HCT116 (cell line): ENCODE measurements at regions not wholly inside any gene's neighbourhood (a gene's known extent, or its start where the extent isn't known, plus 50 kb on each side); places are given as distances from the start of the nearest gene placed in this dataset.

Experiments
- ATAC-seq: fragments of 200-7000 bp; cut with Tn5 transposase; 2 replicates; pipeline ENCODE4 v1.9.1; 2020; ENCODE audit warnings: mild to moderate bottlenecking, moderate library complexity
- BruUV-seq: library from RNA; stranded (reverse); fragments of 400-500 nt; replicated peaks from 2 replicates; lab custom pipeline; 2021; lab: Mats Ljungman, UMichigan
- CTCF ChIA-PET: fragments of 300-600 bp; sonication (Branson Sonifier 250); formaldehyde crosslinking; loops from one replicate; lab custom pipeline; 2021; ENCODE audit warnings: antibody characterized with exemption; lab: Charles Lee
- POLR2A ChIA-PET: fragments of 300-600, 350-600 bp; sonication (Branson Sonifier 250); formaldehyde crosslinking; loops from one replicate; lab custom pipeline; 2021; ENCODE audit warnings: antibody characterized with exemption; lab: Charles Lee
- RAD21 ChIA-PET, 2 experiments: fragments of 300-600 bp; sonication (Branson Sonifier 250); formaldehyde crosslinking; loops; one replicate each; lab custom pipeline; 2023; ENCODE audit warnings: low total read pairs in 2 of 2; ENCODE audit not compliant: uncharacterized antibody in 2 of 2, unreplicated experiment in 2 of 2, low non-redundant PET in 1 of 2; lab: Charles Lee
- DNase-seq: peaks from one replicate; pipeline ENCODE4 v3.0.0-alpha.2; 2010; ENCODE audit warnings: low read depth, low spot score
- H2AFZ ChIP-seq: fragments of 200-600 bp; shearing (Covaris generic), sonication (generic); 2 replicates; pipeline ENCODE4 v1.6.1; 2017; ENCODE audit warnings: low read depth, mixed run types, mixed read lengths, antibody characterized with exemption, low read length; ENCODE audit not compliant: poor library complexity, severe bottlenecking
- H3K27ac ChIP-seq: 2 replicates; pipeline ENCODE4 v1.5.1; 2012; ENCODE audit warnings: low read depth, low read length
- H3K27me3 ChIP-seq: fragments of 200-600 bp; sonication (generic); 2 replicates; pipeline ENCODE4 v1.6.1; 2016; ENCODE audit warnings: mixed run types, low read length, mixed read lengths; ENCODE audit not compliant: insufficient read depth
- H3K36me3 ChIP-seq, 2 experiments: fragments of 200-500 bp in 1 of 2; fragments of 200-600 bp in 1 of 2; sonication (Bioruptor generic) in 1 of 2; sonication (generic) in 1 of 2; 2 replicates each; pipeline versions ENCODE4 v1.5.1 to v1.6.1; 2014 to 2016; ENCODE audit warnings: low read length in 2 of 2, inconsistent platforms in 1 of 2, mixed read lengths in 1 of 2, mixed run types in 1 of 2; ENCODE audit not compliant: insufficient read depth in 2 of 2, control insufficient read depth in 1 of 2
- H3K4me1 ChIP-seq, 2 experiments: fragments of 200-600 bp in 1 of 2; sonication (generic) in 1 of 2; 2 replicates each; pipeline versions ENCODE4 v1.5.1 to v1.6.1; 2012 to 2017; ENCODE audit warnings: low read length in 2 of 2, inconsistent platforms in 1 of 2, mild to moderate bottlenecking in 1 of 2, mixed read lengths in 1 of 2, mixed run types in 1 of 2, moderate library complexity in 1 of 2; ENCODE audit not compliant: insufficient read depth in 2 of 2, control insufficient read depth in 1 of 2
- H3K4me2 ChIP-seq: fragments of 200-600 bp; sonication (generic); 2 replicates; pipeline ENCODE4 v1.6.1; 2017; ENCODE audit warnings: mixed run types, low read length, mixed read lengths
- H3K4me3 ChIP-seq, 2 experiments: fragments of 200-600 bp in 1 of 2; sonication (generic) in 1 of 2; replicated peaks in 1 of 2; 2 replicates each; pipeline ENCODE4 v1.5.1; 2011 to 2016; ENCODE audit warnings: low read length in 2 of 2, control low read depth in 1 of 2, low read depth in 1 of 2, mild to moderate bottlenecking in 1 of 2, mixed read lengths in 1 of 2, mixed run types in 1 of 2
- H3K79me2 ChIP-seq: fragments of 200-600 bp; sonication (generic); 2 replicates; pipeline ENCODE4 v1.6.1; 2017; ENCODE audit warnings: mild to moderate bottlenecking, mixed run types, low read length, moderate library complexity, mixed read lengths; ENCODE audit not compliant: insufficient read depth
- H3K9ac ChIP-seq: fragments of 200-600 bp; sonication (generic); 2 replicates; pipeline ENCODE4 v1.6.1; 2016; ENCODE audit warnings: low read length, mixed read lengths
- H3K9me2 ChIP-seq: fragments of 200-600 bp; sonication (generic), shearing (Covaris generic); 2 replicates; pipeline ENCODE4 v1.6.1; 2017; ENCODE audit warnings: mixed run types, mild to moderate bottlenecking, moderate library complexity; ENCODE audit not compliant: insufficient read depth
- H3K9me3 ChIP-seq, 2 experiments: fragments of 200-500 bp in 1 of 2; fragments of 200-600 bp in 1 of 2; sonication (Bioruptor generic) in 1 of 2; sonication (generic) in 1 of 2; 2 replicates each; pipeline ENCODE4 v1.6.1; 2014 to 2017; ENCODE audit warnings: low read length in 2 of 2, mixed read lengths in 2 of 2, inconsistent platforms in 1 of 2, low read depth in 1 of 2, mild to moderate bottlenecking in 1 of 2, mixed run types in 1 of 2, moderate library complexity in 1 of 2; ENCODE audit not compliant: control insufficient read depth in 1 of 2, insufficient read depth in 1 of 2
- H4K20me1 ChIP-seq: fragments of 200-600 bp; sonication (generic), shearing (Covaris generic); 2 replicates; pipeline ENCODE4 v1.6.1; 2017; ENCODE audit warnings: mixed run types, mild to moderate bottlenecking, moderate library complexity; ENCODE audit not compliant: insufficient read depth
- CEBPB ChIP-seq: IDR thresholded peaks from 2 replicates; pipeline ENCODE4 v1.6.1; 2012; ENCODE audit warnings: low read depth
- FOSL1 ChIP-seq: IDR thresholded peaks from 2 replicates; pipeline ENCODE4 v1.6.1; 2012; ENCODE audit warnings: low read depth
- RAD21 ChIP-seq: IDR thresholded peaks from 2 replicates; pipeline ENCODE4 v1.6.1; 2012; ENCODE audit warnings: low read depth, mild to moderate bottlenecking
- YY1 ChIP-seq: IDR thresholded peaks from 2 replicates; pipeline ENCODE4 v1.6.1; 2011; ENCODE audit warnings: low read length, low read depth, moderate library complexity, mild to moderate bottlenecking; ENCODE audit not compliant: insufficient replicate concordance; ENCODE audit errors: extremely low read depth
- ZNF274 ChIP-seq: fragments of 200-500 bp; sonication (Bioruptor generic); IDR thresholded peaks from 2 replicates; pipeline ENCODE4 v1.6.1; 2014; ENCODE audit warnings: mild to moderate bottlenecking, low read depth, low read length, inconsistent platforms
- intact Hi-C: fragments of 100-400 bp; cut with micrococcal nuclease; formaldehyde crosslinking; loops from 2 replicates; pipeline ENCODE4 v1.10.0; 2022
- TF ChIP-seq, protein P1 (sequence below), 3 experiments: fragments of 200-600 bp in 1 of 3; sonication (generic) in 1 of 3; IDR thresholded peaks in 2 of 3; conservative IDR thresholded peaks in 1 of 3; 2 replicates each; pipeline ENCODE4 v1.5.1; 2012 to 2017; ENCODE audit warnings: low read depth in 2 of 3, low read length in 2 of 3, antibody characterized with exemption in 1 of 3, borderline replicate concordance in 1 of 3, control low read depth in 1 of 3, mild to moderate bottlenecking in 1 of 3, mixed read lengths in 1 of 3, mixed run types in 1 of 3, moderate library complexity in 1 of 3; ENCODE audit not compliant: insufficient read depth in 1 of 3

DNA sequence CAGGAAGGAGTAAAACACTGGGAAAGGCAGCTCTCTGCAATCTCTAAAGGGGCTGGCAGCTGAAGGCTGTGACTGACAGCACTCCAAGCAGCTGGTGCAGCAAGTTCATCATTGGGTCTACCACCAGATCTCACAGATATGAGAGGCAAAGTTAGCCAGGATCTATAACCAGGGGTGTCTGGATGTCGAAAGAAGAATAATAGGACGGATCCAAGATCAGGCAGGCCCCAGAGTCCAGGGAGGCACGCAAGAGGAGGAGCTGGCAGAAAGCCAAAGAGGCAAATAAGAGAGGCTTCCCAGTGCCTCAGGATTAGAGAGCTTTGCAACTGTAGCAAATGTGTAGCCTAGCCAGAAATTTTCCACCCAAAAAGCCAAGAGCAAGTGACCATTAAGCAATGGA, 77.1 kb downstream of the RBMXL2 start (continued):
- TF ChIP-seq ZNF274 = no peak

DNA sequence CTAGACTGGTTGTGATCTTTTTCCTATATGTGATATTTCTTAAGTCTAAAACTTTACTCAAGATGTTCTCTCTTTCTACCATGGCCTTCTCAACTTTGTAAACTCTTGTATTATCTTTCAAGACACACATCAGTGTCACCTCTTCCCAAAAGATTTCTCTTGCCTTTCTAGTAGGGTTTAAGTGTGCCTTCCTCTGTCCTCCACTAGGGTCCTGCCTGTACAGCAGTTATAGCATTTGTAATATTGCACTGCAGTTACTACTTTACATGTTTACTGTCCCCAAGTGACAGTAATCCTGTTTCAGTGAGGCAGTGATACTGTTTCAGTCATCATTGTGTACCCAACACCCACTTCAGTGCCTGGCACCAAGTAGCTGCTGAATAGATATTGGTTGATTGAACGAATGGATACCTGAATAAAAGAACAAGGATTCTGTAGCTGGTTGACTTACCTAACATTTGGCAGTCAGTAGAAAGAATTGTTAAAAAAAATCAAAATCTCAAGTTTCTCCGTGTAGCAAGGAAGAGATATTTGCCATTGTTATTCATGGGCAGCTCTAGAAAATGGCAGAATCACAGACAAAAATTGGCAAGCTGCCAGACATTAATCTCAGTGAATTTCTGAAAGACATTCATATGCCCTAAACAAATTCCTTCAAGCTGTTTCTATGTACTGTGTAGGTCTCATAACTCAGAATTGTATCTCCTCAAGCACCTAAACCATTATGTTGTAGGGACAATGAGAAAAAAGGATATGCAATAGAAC, 79.4 kb downstream of the RBMXL2 start:
- intact Hi-C loops = no loop called here
- ChIA-PET CTCF (no interaction called here), POLR2A (no interaction called here), RAD21 (no interaction called here)
- no peaks in the 10 kb centered on the region for H3K9me3 ChIP-seq
- no TSS peak for BruUV-seq
- H3K4me1 ChIP-seq = no peaks in the 10 kb centered on the region
- no peak overlapping the region for H2AFZ ChIP-seq
- DNase-seq (no peak), ATAC-seq (peak; percentile 67; the same call in 1 of the 2 replicates)
- H3K27me3 ChIP-seq = peaks cover 5% of the 10 kb centered on the region; the same call in 1 of the 2 replicates
- H3K4me3 ChIP-seq = no peak overlapping the region
- H4K20me1 ChIP-seq = no peaks in the 10 kb centered on the region; the same call in 1 of the 2 replicates
- H3K27ac ChIP-seq = no peak overlapping the region
- H3K36me3 ChIP-seq = no peaks in the 10 kb centered on the region
- no peak overlapping the region for H3K4me2 ChIP-seq
- no peak overlapping the region for H3K9ac ChIP-seq
- H3K79me2 ChIP-seq = no peaks in the 10 kb centered on the region
- TF ChIP-seq, protein P1, sequence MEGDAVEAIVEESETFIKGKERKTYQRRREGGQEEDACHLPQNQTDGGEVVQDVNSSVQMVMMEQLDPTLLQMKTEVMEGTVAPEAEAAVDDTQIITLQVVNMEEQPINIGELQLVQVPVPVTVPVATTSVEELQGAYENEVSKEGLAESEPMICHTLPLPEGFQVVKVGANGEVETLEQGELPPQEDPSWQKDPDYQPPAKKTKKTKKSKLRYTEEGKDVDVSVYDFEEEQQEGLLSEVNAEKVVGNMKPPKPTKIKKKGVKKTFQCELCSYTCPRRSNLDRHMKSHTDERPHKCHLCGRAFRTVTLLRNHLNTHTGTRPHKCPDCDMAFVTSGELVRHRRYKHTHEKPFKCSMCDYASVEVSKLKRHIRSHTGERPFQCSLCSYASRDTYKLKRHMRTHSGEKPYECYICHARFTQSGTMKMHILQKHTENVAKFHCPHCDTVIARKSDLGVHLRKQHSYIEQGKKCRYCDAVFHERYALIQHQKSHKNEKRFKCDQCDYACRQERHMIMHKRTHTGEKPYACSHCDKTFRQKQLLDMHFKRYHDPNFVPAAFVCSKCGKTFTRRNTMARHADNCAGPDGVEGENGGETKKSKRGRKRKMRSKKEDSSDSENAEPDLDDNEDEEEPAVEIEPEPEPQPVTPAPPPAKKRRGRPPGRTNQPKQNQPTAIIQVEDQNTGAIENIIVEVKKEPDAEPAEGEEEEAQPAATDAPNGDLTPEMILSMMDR (IDR thresholded peaks at IDR 0.05 in 2 of 3, conservative IDR thresholded peaks at IDR 0.05 in 1 of 3; ENCODE audit: borderline replicate concordance in 1 of 3, insufficient read depth in 1 of 3, low read depth in 2 of 3, low read length in 2 of 3) = peak in 2 of 3 experiments; percentile 41 to 51; a peak in 4 of 6 replicates
- TF ChIP-seq RAD21 = no peak
- no peaks in the 10 kb centered on the region for H3K9me2 ChIP-seq

DNA sequence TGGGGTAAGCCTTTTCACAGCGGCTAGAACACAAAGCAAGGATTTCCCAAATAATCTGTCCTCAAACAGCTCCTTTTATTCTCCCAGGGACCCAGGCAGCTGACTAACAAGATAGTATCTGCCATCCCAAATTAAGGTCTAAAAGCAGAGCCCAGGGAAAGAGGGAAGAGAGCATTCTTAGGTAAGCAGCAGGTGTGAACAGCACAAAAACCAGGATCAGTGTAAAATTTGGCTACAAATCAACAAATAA, 79.9 kb downstream of the RBMXL2 start:
- H3K9me2 ChIP-seq = no peaks in the 10 kb centered on the region
- no peaks in the 10 kb centered on the region for H3K9me3 ChIP-seq
- no peaks in the 10 kb centered on the region for H3K36me3 ChIP-seq
- no peak overlapping the region for H3K4me2 ChIP-seq
- ChIA-PET CTCF (no interaction called here), POLR2A (no interaction called here), RAD21 (no interaction called here)
- no peaks in the 10 kb centered on the region; the same call in 1 of the 2 replicates for H3K27me3 ChIP-seq
- DNase-seq (no peak), ATAC-seq (no peak)
- no peaks in the 10 kb centered on the region for H3K4me1 ChIP-seq
- intact Hi-C loops = no loop called here
- H2AFZ ChIP-seq = no peak overlapping the region
- H3K79me2 ChIP-seq = no peaks in the 10 kb centered on the region
- no peak overlapping the region for H3K9ac ChIP-seq
- BruUV-seq = no TSS peak
- H3K27ac ChIP-seq = no peak overlapping the region
- H4K20me1 ChIP-seq = no peaks in the 10 kb centered on the region; the same call in 1 of the 2 replicates
- TF ChIP-seq YY1 (no peak), FOSL1 (no peak), CEBPB (no peak)
- TF ChIP-seq, protein P1 (IDR thresholded peaks at IDR 0.05 in 2 of 3, conservative IDR thresholded peaks at IDR 0.05 in 1 of 3; ENCODE audit: borderline replicate concordance in 1 of 3, insufficient read depth in 1 of 3, low read depth in 2 of 3, low read length in 2 of 3) = no peak
- H3K4me3 ChIP-seq = no peak overlapping the region
